ENCODE measurements at regions not wholly inside any gene's neighbourhood (a gene's known extent, or its start where the extent isn't known, plus 50 kb on each side); places are given as distances from the start of the nearest gene placed in this dataset.

DNA sequence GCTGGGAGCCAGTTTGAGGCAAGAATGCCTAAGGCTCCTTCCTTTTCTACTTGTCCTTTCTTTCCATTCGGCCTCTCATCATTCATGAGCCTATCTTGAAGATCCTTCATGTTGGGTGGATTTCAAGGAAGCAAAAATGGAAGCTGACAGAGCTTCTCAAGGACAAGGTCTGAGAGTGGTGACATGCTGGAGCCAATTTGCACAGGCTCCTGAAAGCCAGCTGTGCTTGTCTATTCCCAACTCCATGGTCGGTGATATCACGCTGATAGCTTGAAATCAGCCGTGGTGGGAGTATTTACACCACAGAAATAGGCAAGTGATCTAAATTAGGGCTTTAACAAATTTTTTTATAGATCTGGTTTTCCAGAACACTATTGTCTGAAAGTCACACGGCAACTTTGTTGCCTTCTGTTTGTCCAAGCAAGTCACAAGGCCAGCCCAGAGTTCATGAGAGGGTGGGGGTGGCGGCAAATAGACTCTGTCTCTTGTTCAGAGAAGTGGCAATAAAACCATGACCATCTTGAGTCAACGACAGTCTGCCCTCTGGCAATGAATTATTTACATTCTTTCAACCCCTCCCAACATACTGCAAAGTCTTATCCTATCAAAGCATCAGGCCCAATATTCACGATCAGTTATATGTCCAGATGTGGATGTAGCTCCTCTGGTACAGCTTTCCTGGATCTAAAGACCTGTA, 49.9 kb upstream of the SLC35F5 start:
- intact Hi-C loops (cut with DNase I) = no loop called here

More for the DNA sequence above, 49.9 kb upstream of the SLC35F5 start:
- no peak for DNase-seq (ENCODE audit: low spot score)
